GM18861 (cell line): ENCODE measurements at regions not wholly inside any gene's neighbourhood (a gene's known extent, or its start where the extent isn't known, plus 50 kb on each side); places are given as distances from the start of the nearest gene placed in this dataset.

Source experiments
- ATAC-seq: cut with Tn5 transposase; IDR thresholded peaks from one replicate; pipeline ENCODE4 v1.9.1; 2021; ENCODE audit not compliant: unreplicated experiment

DNA sequence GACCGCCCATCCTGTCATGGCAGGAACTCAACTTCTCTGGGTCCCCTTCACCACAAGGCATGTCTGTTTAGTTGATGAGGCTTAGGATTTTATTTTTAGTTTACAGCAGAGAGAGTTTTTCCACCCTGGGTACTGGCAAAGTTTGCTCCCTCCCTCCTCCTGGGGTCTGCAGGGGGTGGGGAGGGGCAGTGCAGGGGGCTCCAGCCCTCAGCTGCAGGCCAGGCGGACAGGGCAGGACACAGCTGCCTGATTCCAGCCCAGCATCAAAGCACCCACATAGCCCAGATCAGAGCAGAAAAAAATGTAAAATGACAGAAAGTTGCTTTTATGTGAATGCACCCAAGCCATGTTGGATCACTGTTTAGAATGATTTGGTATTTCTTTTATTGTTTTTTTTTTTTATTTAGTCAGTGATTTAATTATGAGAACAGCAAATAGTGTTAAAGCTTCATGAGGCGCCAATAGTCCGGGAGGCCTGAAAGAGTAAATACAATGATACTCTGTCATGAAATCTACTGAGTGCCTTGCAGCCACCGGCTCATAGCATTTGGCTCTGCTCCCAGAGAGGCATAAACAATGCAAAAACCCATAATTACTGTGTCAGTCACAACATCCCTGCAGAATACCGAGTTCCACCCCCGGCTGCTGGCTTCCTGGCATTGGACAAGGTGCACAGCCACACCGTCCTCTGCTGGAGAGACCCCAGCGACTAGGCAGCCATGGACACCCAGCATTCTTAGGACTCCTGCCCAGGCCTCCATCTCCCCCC lies 923.5 kb downstream of the UQCRFS1 start:
- no peak for ATAC-seq

DNA sequence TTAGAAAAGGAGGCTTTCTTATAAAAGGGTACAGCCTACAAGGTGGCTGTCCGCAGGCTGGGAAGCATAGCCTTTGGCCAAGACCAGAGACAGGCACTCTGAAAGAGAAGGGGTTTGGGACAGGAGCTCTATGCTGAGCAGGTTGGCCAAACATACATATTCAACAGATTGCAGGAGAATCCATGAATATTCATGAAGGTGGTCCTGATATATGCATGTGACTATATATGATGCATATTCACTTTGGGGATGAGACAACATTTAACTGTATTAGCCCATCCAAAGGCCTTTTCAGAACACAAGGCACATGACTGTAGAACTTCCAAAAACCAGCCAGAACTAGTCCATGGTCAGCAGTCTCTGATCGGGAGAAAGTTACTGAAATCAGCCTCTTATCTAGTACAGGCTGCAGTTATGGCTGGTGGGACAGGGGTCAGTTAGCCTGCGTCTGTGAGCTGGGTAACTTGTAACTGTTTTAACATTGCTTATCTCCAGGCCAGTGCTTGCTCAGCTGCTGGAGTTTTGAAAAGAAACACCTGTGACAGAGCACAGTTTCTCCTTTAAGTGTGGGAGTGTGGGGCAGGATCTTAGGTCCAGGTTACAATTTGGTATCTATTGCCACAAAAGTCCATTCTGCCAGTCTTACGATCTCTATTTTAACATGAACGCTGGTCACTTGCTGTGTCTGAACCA lies 924.2 kb downstream of the UQCRFS1 start:
- ATAC-seq = no peak

DNA sequence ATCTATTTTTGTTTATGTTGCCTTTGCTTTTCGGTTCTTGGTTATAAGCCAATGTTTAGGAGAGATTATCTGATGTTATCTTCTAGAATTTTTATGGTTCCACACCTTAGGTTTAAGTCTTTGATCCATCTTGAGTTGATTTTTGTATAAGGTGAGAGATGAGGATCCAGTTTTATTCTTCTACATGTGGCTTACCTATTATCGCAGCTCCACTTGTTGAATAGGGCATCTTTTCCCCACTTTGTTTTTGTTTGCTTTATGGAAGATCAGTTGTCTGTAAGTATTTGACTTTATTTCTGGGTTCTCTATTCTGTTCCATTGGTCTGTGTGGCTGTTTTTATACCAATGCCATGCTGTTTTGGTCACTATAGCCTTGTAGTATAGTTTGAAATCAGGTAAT lies 927.0 kb downstream of the UQCRFS1 start:
- no peak for ATAC-seq

DNA sequence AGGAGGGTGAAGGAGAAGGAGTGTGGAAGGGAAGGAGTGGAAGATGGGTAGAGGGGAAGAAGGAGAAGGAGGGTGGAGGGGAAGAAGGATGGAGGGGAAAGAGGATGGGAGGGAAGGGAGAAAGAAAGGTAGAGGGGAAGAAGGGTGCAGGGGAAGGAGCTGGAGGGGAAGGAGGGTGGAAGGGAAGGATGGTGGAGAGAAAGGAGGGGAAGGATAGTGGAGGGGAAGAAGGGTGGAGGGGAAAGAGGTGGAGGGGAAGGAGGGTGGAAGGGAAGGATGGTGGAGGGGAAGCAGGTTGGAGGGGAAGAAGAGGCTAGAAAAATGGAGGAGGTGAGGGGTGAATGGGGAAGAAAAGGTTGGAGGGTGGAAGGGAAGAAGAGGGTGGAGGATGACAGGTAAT lies 927.9 kb downstream of the UQCRFS1 start:
- no peak for ATAC-seq

DNA sequence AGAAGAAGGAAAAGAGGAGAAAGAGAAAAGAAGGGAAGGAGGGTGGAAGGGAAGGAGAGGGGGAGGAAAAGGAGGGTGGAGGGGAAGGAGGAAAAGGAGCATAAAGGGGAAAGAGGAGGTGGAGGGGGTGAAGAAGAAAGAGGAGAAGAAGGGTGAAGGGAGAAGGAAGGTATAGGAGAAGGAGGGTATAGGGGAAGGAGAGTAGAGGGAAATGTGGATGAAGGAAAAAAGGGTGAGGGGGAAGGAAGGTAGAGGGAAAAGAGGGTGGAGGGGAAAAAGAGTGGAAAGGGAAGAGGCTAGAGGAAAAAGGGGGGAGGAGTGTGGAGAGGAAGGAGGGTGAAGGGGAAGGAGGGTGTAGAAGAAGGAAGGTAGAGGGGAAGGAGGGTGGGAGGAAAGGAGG lies 928.6 kb downstream of the UQCRFS1 start:
- no peak for ATAC-seq

DNA sequence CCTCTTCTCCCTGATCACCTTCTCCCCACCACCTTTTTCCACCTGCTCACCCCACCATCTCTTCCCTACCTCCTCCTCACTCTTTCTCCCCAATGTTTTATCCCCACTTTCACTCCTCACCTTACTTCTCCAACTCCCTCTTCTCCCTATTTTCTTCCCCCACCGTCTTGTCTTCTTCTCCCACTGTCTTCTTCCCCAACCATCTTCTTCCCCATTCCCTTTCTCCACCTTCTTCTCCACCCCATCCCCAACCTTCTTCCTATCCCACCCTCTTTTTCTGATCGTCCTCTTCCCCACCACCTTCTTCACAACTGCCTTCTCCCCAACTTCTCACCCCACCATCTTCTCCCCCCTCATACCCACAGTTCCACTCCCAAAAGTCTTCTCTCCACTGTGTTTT lies 929.4 kb downstream of the UQCRFS1 start:
- no peak for ATAC-seq

DNA sequence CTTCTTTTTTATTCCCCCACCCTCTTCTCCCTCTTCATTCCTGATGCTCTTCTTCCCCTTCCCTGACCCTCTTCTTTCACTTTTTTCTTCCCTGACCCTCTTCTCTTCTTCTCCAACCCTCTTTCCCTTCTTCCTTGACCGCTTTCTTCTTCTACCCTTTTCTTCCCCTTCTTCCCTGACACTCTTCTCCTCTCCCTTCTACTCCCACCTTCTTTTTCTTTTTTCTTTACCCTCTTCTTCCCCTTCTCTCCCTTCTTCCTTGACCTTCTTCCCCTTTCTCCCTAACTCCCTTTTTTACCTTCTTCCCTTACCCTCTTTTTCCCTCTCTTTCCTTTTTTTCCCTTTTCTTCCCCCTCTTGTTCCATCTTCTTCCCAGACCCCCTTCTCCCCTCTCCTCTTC lies 931.3 kb downstream of the UQCRFS1 start:
- ATAC-seq = no peak

DNA sequence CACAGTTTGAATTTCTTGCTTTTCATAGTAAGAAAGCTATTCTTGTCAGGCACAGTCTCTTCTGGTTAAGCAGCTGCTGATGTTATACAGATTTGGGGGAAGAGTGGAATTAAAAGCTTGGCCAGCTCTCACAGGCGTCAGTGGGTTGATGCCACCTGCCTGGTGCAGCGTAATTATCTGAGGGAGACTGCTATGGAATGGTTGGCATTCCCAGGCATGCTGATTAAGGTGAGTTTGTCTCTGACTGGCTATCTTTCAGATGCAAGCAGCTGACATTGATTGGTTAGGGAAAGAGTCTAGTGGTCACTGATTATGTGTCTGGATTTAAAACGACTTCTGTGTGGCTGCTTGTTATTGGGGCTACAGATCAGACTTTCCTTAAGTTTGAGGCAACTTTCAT lies 948.4 kb downstream of the UQCRFS1 start:
- ATAC-seq = no peak

DNA sequence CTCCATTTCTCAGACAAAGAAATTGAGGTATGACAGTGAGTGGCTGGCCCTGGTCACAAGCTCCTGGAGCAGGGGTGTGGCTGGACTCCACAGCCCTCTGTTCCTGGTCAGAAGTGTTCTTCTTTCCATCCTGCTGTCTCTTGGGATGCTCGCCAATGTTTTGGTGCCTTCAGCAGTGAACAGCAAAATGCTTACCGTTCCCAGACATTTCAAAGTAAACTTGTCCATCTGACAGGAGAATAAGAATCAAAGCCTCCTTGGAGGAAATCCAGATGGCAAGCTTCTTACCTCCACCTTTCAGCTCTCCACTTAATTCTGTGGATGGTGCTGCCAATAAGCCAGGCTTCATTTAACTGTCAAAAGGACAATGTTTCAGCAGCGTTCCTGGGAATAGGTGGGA lies 954.1 kb downstream of the UQCRFS1 start:
- ATAC-seq = no peak

DNA sequence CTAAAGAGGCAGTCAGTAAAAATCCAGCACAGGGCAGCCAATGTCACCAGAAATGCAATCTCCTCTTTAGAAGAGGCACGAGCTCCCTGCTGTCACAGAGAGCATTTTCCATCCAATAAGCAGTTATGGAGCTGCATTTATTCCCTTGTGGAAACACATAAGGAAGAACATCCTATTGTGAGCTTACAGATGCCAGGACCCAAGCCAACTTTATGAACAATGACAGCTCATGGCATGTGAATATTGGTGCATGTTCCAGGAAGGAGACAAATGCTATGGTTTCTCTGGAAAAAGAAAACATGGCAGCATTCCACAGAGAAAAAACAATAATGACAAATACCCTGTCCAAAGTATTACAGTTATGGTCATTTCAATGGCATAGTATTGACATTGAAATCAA lies 955.6 kb downstream of the UQCRFS1 start:
- no peak for ATAC-seq

DNA sequence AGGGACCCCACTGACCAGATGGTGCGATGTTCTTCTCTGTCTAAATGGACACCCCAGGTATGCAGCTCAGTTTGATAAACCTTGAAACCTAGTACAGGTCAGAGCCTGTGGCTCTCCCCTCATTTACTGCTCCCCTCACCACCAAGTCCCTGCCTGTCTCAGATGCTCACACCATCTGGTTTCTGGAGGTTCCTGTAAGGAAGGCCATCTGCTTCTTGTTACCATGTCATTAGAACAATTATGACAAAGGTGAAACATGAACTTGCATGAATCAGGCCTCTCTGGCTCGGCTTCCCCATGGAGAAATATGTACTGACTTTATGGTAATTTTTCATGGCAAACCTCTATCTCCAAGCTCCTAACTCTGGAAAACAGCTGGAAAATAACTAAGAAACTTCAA lies 965.7 kb downstream of the UQCRFS1 start:
- ATAC-seq = no peak

DNA sequence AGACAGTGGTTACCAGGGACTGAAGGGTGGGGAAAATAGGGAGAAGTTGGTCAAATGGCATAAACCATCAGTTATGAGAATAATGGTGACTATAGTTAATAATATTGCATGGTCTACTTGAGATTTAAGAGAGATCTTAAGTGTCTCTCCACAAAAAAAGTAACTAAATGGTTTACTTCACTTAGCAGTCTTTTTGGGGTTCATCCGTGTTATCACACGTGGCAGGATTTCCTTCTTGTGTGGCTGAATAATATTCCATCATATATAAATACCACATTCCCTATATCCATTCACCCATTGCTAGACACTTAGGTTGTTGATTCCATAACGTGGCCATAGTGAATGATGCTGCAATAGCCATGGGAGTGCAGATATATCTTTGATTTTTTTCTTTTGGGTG lies 967.0 kb downstream of the UQCRFS1 start:
- no peak for ATAC-seq

DNA sequence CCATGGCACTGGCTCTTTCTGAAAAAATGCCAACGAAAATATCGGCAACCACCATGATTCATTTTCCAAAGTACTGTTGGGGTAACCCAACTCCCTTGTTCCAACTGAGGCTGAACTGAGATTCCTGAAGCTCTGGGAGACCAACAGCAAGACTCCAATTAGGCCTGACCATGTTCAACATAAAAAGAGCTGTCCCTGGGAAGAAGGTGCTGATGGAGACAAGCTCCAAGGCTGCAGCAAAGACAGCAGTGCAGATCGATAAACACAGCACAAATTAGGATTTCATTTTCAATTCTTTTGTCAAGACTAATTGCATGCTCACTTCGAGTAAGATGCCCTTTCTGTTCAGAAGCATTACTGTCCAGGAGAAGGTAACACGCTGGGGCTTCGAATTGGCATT lies 968.0 kb downstream of the UQCRFS1 start:
- no peak for ATAC-seq

DNA sequence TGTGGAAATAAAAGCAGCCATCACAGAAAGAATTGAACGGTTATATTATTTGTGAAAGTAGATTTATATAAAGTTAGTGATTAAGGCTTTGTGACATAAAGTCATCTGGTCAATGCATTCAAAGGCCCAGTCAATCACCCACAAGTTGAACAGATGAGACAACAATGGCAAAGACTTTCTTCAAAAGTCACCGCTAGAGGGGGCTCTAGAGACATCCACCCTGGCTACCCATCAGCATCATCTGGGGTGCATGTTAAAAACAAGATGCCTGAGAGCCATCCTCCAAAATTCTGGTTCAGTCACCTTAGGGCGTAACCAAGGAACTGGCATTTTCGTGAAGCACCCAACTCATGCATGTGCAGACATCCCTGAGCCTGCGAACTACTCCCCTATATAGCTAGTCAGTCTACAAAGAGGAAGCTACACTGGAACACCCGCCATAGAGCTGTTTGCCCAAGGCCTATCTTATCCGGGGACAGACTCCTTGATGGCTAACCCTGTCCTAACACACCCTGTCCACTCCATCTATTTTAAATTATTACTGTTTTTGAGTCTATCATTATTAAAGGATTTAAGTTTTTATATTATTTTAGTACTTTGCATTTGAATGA lies 970.5 kb downstream of the UQCRFS1 start:
- ATAC-seq = no peak

DNA sequence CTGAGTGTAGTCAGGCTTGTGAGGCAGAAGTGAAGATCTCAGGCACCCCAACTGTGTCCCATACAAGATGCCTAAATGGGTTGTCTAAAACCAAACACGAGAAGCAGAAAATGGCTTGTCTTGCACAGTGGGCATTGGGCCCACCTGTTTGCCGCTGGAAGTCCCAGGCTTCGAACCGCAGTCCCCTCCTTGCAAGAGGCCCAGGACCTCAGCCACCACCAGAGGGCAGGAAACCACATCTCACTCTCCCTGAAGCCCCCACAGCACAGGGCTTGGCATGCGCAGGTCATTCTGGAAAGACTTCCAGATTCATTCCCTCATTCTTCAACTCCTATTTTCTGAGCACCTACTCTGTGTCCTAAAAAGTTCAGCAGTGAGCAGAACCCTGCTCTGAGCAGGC lies 973.7 kb downstream of the UQCRFS1 start:
- ATAC-seq = no peak

DNA sequence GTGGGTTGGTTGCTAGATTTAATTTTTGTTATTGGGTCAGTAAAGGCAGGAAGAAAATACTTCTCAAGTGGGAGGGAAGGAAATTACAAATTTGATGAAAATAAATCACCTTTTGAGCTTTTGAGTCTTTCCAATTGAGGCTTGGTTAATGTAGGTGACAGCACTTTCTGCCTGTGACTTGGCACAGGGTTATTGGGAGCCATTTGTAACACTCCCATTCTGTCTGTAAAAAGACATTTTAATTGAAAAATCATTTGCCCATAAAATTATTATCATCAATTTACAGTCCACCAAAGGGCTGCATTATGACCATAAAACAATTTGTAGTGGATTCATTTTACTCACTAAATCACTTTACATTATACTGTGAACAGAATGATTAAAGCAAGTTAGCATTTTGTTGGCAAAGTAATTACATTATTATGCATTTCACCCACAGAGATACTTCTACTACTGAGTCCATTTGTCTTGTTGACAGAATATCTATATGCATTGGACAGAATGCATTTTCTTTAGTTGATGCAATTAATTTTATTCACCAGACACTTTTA lies 974.6 kb downstream of the UQCRFS1 start:
- ATAC-seq = no peak

DNA sequence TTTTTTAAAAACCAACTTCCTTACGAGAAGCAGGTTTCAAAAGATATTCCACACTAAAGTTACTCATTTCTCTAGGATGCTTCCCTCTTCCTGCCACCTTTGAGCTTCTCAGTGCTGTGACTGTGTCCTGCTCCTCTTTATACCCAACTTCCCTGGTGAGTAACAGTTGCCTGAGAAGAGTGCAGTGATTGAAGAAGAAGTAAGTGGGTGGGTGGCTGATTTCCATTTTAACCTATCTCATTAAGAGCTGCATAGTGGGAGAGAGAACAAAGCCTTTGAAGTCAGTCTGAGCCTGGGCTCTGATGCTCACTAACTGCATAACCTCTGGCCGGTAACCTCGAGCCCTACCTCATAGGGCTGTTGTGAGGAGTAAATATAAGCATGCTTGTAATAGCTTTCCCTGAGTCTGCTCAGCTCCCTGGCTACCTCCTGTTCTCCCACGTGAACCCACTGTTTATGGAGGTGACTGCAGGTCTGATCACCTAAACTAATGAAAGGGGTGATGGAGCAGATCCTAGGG lies 977.3 kb downstream of the UQCRFS1 start:
- no peak for ATAC-seq

DNA sequence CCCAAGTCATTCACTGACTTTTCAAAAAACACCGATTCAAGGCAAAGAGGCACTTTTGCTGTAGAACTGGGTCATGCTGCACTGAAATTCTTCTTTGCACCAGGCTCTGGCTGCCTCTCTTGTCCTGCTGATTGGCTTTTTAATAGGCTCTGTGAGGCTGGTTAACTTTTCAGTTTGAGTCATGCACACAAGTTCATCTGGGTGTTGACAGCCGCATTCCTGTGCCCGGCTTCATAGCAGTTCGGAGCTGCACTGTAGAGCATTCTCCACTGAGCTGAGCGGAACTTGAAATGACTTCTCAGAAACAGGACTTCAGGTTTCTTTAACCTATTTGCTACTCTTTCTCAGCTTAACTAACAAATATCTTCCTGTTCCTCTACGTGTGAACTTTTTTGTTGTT lies 978.3 kb downstream of the UQCRFS1 start:
- no peak for ATAC-seq

DNA sequence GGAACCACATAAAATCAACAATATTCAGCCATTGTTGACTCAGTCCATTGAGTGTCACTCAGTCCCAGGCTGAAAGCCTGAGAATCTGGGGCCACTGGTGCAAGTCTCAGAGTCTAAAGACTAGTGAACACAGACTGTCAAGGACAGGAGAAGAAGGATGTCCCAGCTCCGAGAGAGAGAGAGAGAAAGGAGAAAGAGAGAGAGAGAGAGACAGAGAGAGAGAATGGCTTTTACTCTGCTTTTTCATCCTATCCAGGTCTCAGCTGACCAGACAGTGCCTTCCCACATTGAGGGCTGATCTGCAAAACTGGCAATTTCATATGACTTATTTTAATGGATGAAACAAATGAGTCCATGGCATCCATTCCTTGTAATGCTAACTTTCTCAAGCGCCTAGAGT lies 984.1 kb downstream of the UQCRFS1 start:
- ATAC-seq = no peak

DNA sequence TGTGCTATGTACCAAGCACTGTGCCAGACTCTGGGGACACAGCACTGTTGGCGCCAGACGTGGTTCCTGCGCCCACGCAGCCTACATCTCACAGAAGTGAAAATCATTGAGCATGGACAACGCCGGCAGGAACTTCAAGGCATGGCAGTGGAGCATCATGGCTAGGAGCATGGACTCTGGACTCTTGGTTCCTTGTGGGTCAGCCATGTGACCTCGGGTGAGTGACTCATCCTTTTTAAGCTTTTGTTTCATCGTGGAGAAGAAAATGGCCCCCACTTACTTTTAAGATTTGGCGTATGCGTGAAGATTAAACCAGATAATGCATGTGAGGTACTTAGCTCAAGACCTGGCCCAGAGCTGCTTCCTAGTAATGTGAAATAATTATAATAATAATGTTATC lies 988.5 kb downstream of the UQCRFS1 start:
- no peak for ATAC-seq

DNA sequence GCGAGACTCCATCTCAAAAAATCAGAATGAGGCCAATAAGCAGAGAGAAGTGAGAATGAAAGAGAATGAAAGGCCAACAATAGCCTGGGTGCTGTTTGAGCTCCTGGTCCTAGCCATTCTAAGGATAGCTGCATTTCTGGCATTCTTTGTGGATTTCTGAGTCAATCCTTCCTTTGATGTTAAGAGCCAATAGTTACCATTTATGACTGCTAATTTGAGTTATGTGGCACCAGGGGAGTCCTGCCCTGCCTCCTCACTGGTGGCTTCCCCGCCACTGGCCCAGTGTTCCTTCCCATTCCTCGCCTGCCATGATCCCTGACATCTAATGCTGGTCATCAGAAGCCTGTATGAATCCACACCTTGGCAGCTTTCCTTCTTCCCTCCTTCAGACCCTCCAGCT lies 991.2 kb downstream of the UQCRFS1 start:
- no peak for ATAC-seq

DNA sequence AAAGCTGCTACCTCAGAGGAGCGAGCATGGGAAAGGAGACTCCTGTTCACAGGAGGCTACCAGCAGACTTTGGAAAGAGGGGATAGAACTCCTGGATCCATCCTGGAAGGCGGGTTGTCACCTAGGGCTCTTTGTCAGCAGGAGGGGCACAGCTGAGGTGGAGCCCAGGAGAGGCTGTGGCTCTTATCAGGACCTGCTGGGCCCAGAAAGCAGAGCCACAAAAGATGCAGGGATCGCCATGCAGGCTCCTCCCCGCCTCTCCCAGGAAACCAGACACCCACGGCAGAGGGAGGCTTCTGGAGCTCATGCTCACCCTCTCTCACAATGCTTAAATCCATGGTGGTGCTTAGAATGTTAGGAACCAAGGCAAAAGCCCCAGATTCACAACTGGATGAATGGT lies 994.2 kb downstream of the UQCRFS1 start:
- no peak for ATAC-seq
